IPS-15b (cell line): ENCODE measurements at regions not wholly inside any gene's neighbourhood (a gene's known extent, or its start where the extent isn't known, plus 50 kb on each side); places are given as distances from the start of the nearest gene placed in this dataset.
"Not testable (repeated sequence)": the region's sequence is repeated elsewhere in the genome, so short reads cannot be mapped to it uniquely, and the experiment has no call there.

Experiments
- H3K27me3 ChIP-seq: one replicate; pipeline ENCODE4 v1.6.1; 2013; ENCODE audit warnings: low read length; ENCODE audit not compliant: control insufficient read depth, insufficient read depth
- H3K36me3 ChIP-seq: one replicate; pipeline ENCODE4 v1.6.1; 2013; ENCODE audit warnings: low read length; ENCODE audit not compliant: control insufficient read depth, insufficient read depth
- H3K4me1 ChIP-seq: one replicate; pipeline ENCODE4 v1.6.1; 2013; ENCODE audit warnings: mild to moderate bottlenecking, low read length; ENCODE audit not compliant: control insufficient read depth, insufficient read depth
- H3K4me3 ChIP-seq: one replicate; pipeline ENCODE4 v1.5.1; 2013; ENCODE audit warnings: low read depth, low read length
- H3K9ac ChIP-seq: one replicate; pipeline ENCODE4 v1.6.1; 2013; ENCODE audit warnings: low read depth, mild to moderate bottlenecking, low read length
- H3K9me3 ChIP-seq: one replicate; pipeline ENCODE4 v1.6.1; 2013; ENCODE audit warnings: mild to moderate bottlenecking, low read length; ENCODE audit not compliant: control insufficient read depth, insufficient read depth

DNA sequence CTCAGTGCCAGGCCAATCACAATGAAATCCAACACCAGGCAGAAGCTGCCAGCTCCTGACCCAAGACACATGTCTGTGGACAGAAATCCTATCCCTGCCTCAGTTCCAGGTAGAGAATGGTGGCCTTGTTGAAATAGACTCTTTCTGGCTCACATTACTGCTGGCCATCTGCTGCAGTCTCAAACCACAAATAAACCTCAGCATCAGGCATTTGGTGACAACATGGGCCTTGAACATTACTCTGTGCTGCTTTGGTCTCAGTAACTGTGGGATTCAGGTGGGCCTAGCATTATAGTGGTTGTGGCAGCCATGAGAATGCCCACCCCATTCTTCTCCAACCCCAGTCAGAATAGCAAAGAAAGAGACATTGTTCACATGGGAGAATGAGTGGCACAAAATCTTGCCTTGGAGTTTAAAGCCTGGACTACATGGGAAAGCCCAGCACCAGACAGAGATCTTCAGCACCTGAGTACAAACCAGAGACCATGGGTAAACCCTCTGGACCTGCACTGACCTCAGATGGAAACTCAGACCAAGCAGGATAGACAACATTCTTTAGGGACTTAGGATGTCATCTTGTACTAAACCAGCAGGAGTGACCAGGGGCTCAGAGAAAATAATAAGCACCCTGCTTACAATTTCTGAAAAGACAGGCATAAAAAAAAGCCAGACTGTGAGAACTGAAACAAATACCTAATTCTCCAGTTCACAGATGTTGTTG lies 50.4 kb upstream of the TRAM1L1 start:
- H3K36me3 ChIP-seq, result no peaks in the 10 kb centered on the region
- H3K9me3 ChIP-seq, result no peaks in the 10 kb centered on the region
- H3K4me3 ChIP-seq, result no peak overlapping the region
- H3K9ac ChIP-seq, result no peak overlapping the region
- no peaks in the 10 kb centered on the region for H3K4me1 ChIP-seq
- H3K27me3 ChIP-seq, result no peaks in the 10 kb centered on the region

DNA sequence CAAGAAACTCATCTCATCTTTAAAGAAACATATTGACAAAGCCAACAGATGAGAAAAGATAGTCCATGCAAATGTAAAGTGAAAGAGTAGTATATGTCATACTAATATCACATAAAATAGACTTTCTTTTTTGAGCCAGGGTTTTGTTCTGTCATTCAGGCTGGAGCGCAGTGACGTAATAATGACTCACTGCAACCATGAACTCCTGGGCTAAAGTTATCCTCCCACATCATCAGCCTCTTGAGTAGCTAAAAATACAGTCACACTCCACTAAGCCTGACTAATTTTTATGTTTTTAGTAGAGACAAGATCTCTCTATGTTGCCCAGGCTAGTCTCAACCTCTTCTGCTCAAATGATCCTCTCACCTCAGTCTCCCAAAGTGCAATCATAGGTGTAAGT lies 51.8 kb upstream of the TRAM1L1 start:
- Histone ChIP-seq H3K27me3 (no peaks in the 10 kb centered on the region), H3K9me3 (no peaks in the 10 kb centered on the region), H3K36me3 (no peaks in the 10 kb centered on the region), H3K4me1 (no peaks in the 10 kb centered on the region), H3K9ac (no peak overlapping the region), H3K4me3 (no peak overlapping the region)

DNA sequence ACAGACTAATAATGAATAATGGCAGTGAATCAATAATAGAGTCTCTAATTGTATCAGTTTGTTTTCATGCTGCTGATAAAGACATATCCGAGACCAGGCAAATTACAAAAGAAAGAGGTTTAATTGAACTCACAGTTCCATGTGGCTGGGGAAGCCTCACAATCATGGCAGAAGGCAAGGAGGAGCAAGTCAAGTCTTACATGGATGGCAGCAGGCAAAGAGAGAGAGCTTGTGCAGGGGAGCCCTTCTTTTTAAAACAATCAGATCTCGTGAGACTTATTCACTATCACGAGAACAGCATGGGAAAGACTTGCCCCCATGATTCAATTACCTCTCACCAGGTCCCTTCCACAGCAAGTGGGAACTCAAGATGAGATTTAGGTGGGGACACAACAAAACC lies 53.4 kb upstream of the TRAM1L1 start:
- H3K36me3 ChIP-seq, H3K27me3 ChIP-seq, H3K9ac ChIP-seq, H3K9me3 ChIP-seq, H3K4me3 ChIP-seq, H3K4me1 ChIP-seq: not testable (repeated sequence)

GRCh38 chr4:117154251-117154650 lies 68.9 kb upstream of the TRAM1L1 start:
- Histone ChIP-seq H3K9me3 (peaks cover 6% of the 10 kb centered on the region), H3K4me3 (no peak overlapping the region), H3K9ac (no peak overlapping the region), H3K36me3 (no peaks in the 10 kb centered on the region), H3K4me1 (no peaks in the 10 kb centered on the region), H3K27me3 (no peaks in the 10 kb centered on the region)

DNA sequence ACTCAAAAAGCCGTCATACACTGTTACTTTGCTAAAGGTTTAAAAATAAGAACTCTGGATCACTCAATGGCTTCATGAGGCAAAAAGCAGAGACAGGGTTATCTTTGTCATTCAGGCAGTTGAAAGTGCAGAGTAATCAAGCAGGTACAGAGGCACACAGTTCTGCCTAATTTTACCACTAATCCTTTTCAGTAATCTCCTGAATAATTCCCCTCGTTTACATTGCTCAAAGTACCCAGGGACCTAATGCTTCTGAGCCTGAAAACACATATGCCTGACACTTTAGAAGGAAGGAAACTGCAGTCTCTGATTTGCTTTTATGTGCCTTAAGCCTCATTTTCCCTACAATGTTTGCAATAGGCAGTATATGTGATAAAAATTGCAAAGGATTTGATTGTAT lies 71.4 kb upstream of the TRAM1L1 start:
- H3K4me3 ChIP-seq, result no peak overlapping the region
- H3K4me1 ChIP-seq, result no peaks in the 10 kb centered on the region
- no peak overlapping the region for H3K9ac ChIP-seq
- no peaks in the 10 kb centered on the region for H3K36me3 ChIP-seq
- H3K9me3 ChIP-seq, result no peaks in the 10 kb centered on the region
- H3K27me3 ChIP-seq, result no peaks in the 10 kb centered on the region

DNA sequence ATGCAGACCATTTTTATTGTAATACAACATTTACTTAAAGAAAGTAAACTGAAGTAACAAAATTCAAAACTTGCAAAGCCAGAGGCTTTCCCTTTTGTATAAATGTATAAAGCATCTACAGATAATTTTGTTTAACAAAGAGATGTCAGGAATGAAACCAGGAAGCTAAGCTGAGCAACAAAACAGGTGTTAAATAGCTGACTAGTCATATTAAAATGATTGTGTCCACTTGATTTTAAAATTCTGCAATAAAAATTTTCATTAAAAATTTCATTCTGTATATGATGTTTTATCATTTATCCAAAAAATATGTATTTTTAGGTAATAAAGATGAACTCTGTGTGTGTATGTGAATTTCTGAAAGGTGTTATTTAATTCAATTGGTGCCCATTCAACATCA lies 72.0 kb upstream of the TRAM1L1 start:
- Histone ChIP-seq H3K4me1 (no peaks in the 10 kb centered on the region), H3K9ac (no peak overlapping the region), H3K9me3 (no peaks in the 10 kb centered on the region), H3K4me3 (no peak overlapping the region), H3K27me3 (no peaks in the 10 kb centered on the region), H3K36me3 (no peaks in the 10 kb centered on the region)

- H3K36me3 ChIP-seq, result no peaks in the 10 kb centered on the region
- no peaks in the 10 kb centered on the region for H3K9me3 ChIP-seq
- H3K4me1 ChIP-seq, result no peaks in the 10 kb centered on the region
- H3K27me3 ChIP-seq, result no peaks in the 10 kb centered on the region
- H3K9ac ChIP-seq, result no peak overlapping the region
- H3K4me3 ChIP-seq, result no peak overlapping the region
Measured at GRCh38 chr4:117162976-117163375, 77.6 kb upstream of the TRAM1L1 start.

GRCh38 chr4:117164338-117164737 lies 79.0 kb upstream of the TRAM1L1 start:
- Histone ChIP-seq H3K4me1 (no peaks in the 10 kb centered on the region), H3K27me3 (no peaks in the 10 kb centered on the region), H3K9ac (no peak overlapping the region), H3K36me3 (no peaks in the 10 kb centered on the region), H3K9me3 (no peaks in the 10 kb centered on the region), H3K4me3 (no peak overlapping the region)

GRCh38 chr4:117175369-117175768 lies 90.0 kb upstream of the TRAM1L1 start:
- H3K9me3 ChIP-seq, H3K9ac ChIP-seq, H3K4me3 ChIP-seq, H3K36me3 ChIP-seq, H3K4me1 ChIP-seq, H3K27me3 ChIP-seq: not testable (repeated sequence)

DNA sequence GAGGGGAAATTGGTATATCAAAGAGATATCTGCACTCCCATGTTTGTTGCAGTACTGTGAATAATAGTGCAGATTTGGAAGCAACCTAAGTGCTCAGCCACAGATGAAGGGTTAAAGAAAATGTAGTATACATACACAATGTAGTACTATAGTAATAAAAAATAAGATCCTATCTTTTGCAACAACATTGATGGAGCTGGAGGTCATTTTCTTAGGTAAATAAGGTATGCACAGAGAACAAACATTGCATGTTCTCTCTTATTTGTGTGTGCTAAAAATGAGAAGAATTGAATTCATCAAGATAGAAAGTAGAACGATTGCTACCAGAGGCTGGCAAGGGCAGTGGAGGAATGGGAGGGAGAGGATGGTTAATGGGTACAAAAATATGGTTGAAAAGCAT lies 117.9 kb upstream of the TRAM1L1 start:
- Histone ChIP-seq H3K36me3 (no peaks in the 10 kb centered on the region), H3K4me3 (no peak overlapping the region), H3K9me3 (no peaks in the 10 kb centered on the region), H3K9ac (no peak overlapping the region), H3K4me1 (no peaks in the 10 kb centered on the region), H3K27me3 (no peaks in the 10 kb centered on the region)

- Histone ChIP-seq H3K9ac (no peak overlapping the region), H3K9me3 (no peaks in the 10 kb centered on the region), H3K36me3 (no peaks in the 10 kb centered on the region), H3K4me1 (no peaks in the 10 kb centered on the region), H3K27me3 (no peaks in the 10 kb centered on the region), H3K4me3 (no peak overlapping the region)
Measured at GRCh38 chr4:117210551-117210950, 125.2 kb upstream of the TRAM1L1 start.

DNA sequence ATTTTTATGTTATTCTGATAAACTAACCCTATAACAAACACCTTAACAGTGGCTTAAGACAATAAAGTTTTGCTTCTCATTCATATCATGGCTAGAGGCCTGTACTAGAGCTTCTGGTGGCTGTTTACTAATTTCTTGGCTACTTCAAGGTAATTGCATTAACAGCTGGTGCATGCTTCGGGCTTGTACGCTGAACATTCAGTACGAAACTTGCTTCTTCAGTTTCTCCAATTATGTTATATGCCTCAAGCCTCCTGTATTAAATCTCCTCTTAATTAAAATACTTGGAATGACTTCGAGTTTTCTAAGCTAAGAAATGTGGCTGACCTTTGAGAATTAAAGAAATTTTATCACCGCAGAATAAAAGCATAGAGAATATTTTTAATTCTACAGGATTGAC lies 138.9 kb upstream of the TRAM1L1 start:
- Histone ChIP-seq H3K4me3 (no peak overlapping the region), H3K9me3 (no peaks in the 10 kb centered on the region), H3K27me3 (no peaks in the 10 kb centered on the region), H3K9ac (no peak overlapping the region), H3K36me3 (no peaks in the 10 kb centered on the region), H3K4me1 (no peaks in the 10 kb centered on the region)
